ENCODE measurements at regions not wholly inside any gene's neighbourhood (a gene's known extent, or its start where the extent isn't known, plus 50 kb on each side); places are given as distances from the start of the nearest gene placed in this dataset.

DNA sequence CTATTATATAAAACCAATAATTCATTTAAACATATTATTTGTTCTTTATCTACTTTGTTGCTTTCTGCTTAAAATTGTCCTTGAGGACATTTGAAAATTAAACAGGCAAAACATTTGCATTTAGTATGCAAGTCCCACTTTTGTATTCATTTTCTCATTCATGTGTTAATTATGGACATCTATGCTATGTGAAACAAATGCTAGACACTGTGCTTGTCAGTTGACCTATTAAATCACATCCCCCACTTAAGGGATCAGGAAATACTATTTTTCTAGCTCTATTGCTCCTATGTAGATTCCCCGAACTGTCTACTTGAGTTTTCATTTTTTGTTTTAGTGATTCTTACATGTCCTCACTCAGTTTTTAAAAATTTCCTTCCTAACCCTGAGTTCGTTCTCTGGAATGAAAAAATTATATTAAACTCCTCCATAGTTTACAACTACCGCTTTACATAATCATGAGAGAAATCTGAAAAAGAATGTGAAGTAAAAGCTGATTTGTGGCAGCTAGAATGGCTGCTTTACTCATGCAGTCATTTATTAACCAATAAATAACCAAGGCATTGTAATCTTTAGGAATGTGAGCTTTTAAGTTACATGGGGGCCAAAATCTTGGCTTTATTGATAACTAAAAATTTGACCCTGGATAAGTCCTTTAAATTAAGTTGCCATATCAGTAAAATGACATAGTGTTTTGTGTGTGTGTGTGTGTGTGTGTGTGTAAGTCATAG lies 188.5 kb downstream of the LIG4 start:
- TF ChIP-seq POLR2AphosphoS5 (IDR thresholded peaks at IDR 0.05; ENCODE audit: borderline replicate concordance, low read depth, low read length) (no peak), EZH2 (IDR thresholded peaks at IDR 0.05) (no peak)

Measured in SK-N-MC (cell line).